ENCODE measurements at regions not wholly inside any gene's neighbourhood (a gene's known extent, or its start where the extent isn't known, plus 50 kb on each side); places are given as distances from the start of the nearest gene placed in this dataset.

GRCh38 chr17:36807496-36808179 lies 129.6 kb upstream of the LHX1 start:
- Histone ChIP-seq H3K9me3 (ENCODE audit: insufficient read depth, low read depth, low read length) (no peaks in the 10 kb centered on the region), H4K20me1 (ENCODE audit: insufficient read depth, low read length) (no peaks in the 10 kb centered on the region), H3K4me1 (ENCODE audit: insufficient read depth, low read length) (peaks cover 3% of the 10 kb centered on the region), H3K36me3 (ENCODE audit: insufficient read depth, low read length) (no peaks in the 10 kb centered on the region), H2AFZ (ENCODE audit: low read depth, low read length) (peak overlapping the region; percentile 66), H3K79me2 (ENCODE audit: insufficient read depth, low read length) (no peaks in the 10 kb centered on the region), H3K9ac (ENCODE audit: low read length) (no peak overlapping the region), H3K4me3 (ENCODE audit: insufficient read depth, low read depth, low read length) (peak overlapping the region; percentile 42), H3K27ac (ENCODE audit: low read depth, low read length) (no peak overlapping the region), H3K27me3 (ENCODE audit: insufficient read depth, low read length) (peaks cover 47% of the 10 kb centered on the region), H3K4me2 (ENCODE audit: low read length) (peak overlapping the region; percentile 81)
- FAIRE-seq (no peak), DNase-seq (ENCODE audit: low read depth) (no peak)
- H3K4me3 Mint-ChIP-seq (ENCODE audit: unreplicated experiment), result no peak overlapping the region
- no peaks in the 10 kb centered on the region for H3K9me3 Mint-ChIP-seq (ENCODE audit: unreplicated experiment)
- H3K4me1 Mint-ChIP-seq (ENCODE audit: low read depth, unreplicated experiment), result no peaks in the 10 kb centered on the region
- H3K36me3 Mint-ChIP-seq (ENCODE audit: low read depth, unreplicated experiment), result no peaks in the 10 kb centered on the region
- no peak for TF ChIP-seq CTCF (IDR thresholded peaks at IDR 0.05; ENCODE audit: insufficient read depth, low read depth, low read length)
- no peak overlapping the region for H3K27ac Mint-ChIP-seq (ENCODE audit: unreplicated experiment)
- peaks cover 72% of the 10 kb centered on the region for H3K27me3 Mint-ChIP-seq (ENCODE audit: low read depth, unreplicated experiment)

GRCh38 chr17:36808180-36808661 lies 129.1 kb upstream of the LHX1 start:
- H3K9ac ChIP-seq (ENCODE audit: low read length), result no peak overlapping the region
- H3K4me1 ChIP-seq (ENCODE audit: insufficient read depth, low read length), result peaks cover 3% of the 10 kb centered on the region
- peak overlapping the region; percentile 81 for H3K4me2 ChIP-seq (ENCODE audit: low read length)
- H3K9me3 ChIP-seq (ENCODE audit: insufficient read depth, low read depth, low read length), result no peaks in the 10 kb centered on the region
- DNase-seq (ENCODE audit: low read depth), result peak; percentile 9
- H3K27me3 Mint-ChIP-seq (ENCODE audit: low read depth, unreplicated experiment), result peaks cover 73% of the 10 kb centered on the region
- peak overlapping the region; percentile 42 for H3K4me3 ChIP-seq (ENCODE audit: insufficient read depth, low read depth, low read length)
- H3K9me3 Mint-ChIP-seq (ENCODE audit: unreplicated experiment), result no peaks in the 10 kb centered on the region
- FAIRE-seq, result no peak
- H2AFZ ChIP-seq (ENCODE audit: low read depth, low read length), result peak overlapping the region; percentile 66
- TF ChIP-seq EZH2 (IDR thresholded peaks at IDR 0.05; ENCODE audit: insufficient read depth, low read length), result peak; percentile 85
- no peak for TF ChIP-seq CTCF (IDR thresholded peaks at IDR 0.05; ENCODE audit: insufficient read depth, low read depth, low read length)
- H3K36me3 ChIP-seq (ENCODE audit: insufficient read depth, low read length), result no peaks in the 10 kb centered on the region
- peaks cover 52% of the 10 kb centered on the region for H3K27me3 ChIP-seq (ENCODE audit: insufficient read depth, low read length)
- H3K4me3 Mint-ChIP-seq (ENCODE audit: unreplicated experiment), result no peak overlapping the region
- H3K27ac ChIP-seq (ENCODE audit: low read depth, low read length), result no peak overlapping the region
- H3K4me1 Mint-ChIP-seq (ENCODE audit: low read depth, unreplicated experiment), result no peaks in the 10 kb centered on the region
- H3K27ac Mint-ChIP-seq (ENCODE audit: unreplicated experiment), result no peak overlapping the region
- H4K20me1 ChIP-seq (ENCODE audit: insufficient read depth, low read length), result no peaks in the 10 kb centered on the region
- H3K79me2 ChIP-seq (ENCODE audit: insufficient read depth, low read length), result no peaks in the 10 kb centered on the region
- H3K36me3 Mint-ChIP-seq (ENCODE audit: low read depth, unreplicated experiment), result no peaks in the 10 kb centered on the region

GRCh38 chr17:36812762-36813161 lies 124.5 kb upstream of the LHX1 start:
- Histone ChIP-seq H4K20me1 (ENCODE audit: insufficient read depth, low read length) (no peaks in the 10 kb centered on the region), H3K4me3 (ENCODE audit: insufficient read depth, low read depth, low read length) (no peak overlapping the region), H3K9me3 (ENCODE audit: insufficient read depth, low read depth, low read length) (no peaks in the 10 kb centered on the region), H3K79me2 (ENCODE audit: insufficient read depth, low read length) (no peaks in the 10 kb centered on the region), H3K4me1 (ENCODE audit: insufficient read depth, low read length) (peaks cover 2% of the 10 kb centered on the region), H3K27me3 (ENCODE audit: insufficient read depth, low read length) (peaks cover 60% of the 10 kb centered on the region), H3K4me2 (ENCODE audit: low read length) (no peak overlapping the region), H2AFZ (ENCODE audit: low read depth, low read length) (no peak overlapping the region), H3K9ac (ENCODE audit: low read length) (no peak overlapping the region), H3K36me3 (ENCODE audit: insufficient read depth, low read length) (no peaks in the 10 kb centered on the region), H3K27ac (ENCODE audit: low read depth, low read length) (no peak overlapping the region)
- TF ChIP-seq EZH2 (IDR thresholded peaks at IDR 0.05; ENCODE audit: insufficient read depth, low read length) (no peak), CTCF (IDR thresholded peaks at IDR 0.05; ENCODE audit: insufficient read depth, low read depth, low read length) (no peak)
- no peak for DNase-seq (ENCODE audit: low read depth)
- H3K36me3 Mint-ChIP-seq (ENCODE audit: low read depth, unreplicated experiment), result no peaks in the 10 kb centered on the region
- no peak overlapping the region for H3K4me3 Mint-ChIP-seq (ENCODE audit: unreplicated experiment)
- no peak for FAIRE-seq
- no peak overlapping the region for H3K27ac Mint-ChIP-seq (ENCODE audit: unreplicated experiment)
- peaks cover 2% of the 10 kb centered on the region for H3K9me3 Mint-ChIP-seq (ENCODE audit: unreplicated experiment)
- no peaks in the 10 kb centered on the region for H3K4me1 Mint-ChIP-seq (ENCODE audit: low read depth, unreplicated experiment)
- H3K27me3 Mint-ChIP-seq (ENCODE audit: low read depth, unreplicated experiment), result peaks cover 74% of the 10 kb centered on the region
